HFF-Myc (cell line): ENCODE measurements at regions not wholly inside any gene's neighbourhood (a gene's known extent, or its start where the extent isn't known, plus 50 kb on each side); places are given as distances from the start of the nearest gene placed in this dataset.
"Not testable (repeated sequence)": the region's sequence is repeated elsewhere in the genome, so short reads cannot be mapped to it uniquely, and the experiment has no call there.

ENCODE experiments used
- DNase-seq: peaks from one replicate; pipeline ENCODE4 v3.0.0-alpha.2; 2011; ENCODE audit warnings: low read depth; ENCODE audit errors: extremely low read depth
- H3K4me3 ChIP-seq: replicated peaks from 2 replicates; pipeline ENCODE4 v1.5.1; 2011; ENCODE audit warnings: low read depth, mild to moderate bottlenecking, control low read depth, low read length
- CTCF ChIP-seq: IDR thresholded peaks from 2 replicates; pipeline ENCODE4 v1.5.1; 2012; ENCODE audit warnings: mild to moderate bottlenecking, low read depth, low read length, control low read depth; ENCODE audit errors: missing control alignments

- no peak overlapping the region for H3K4me3 ChIP-seq
- DNase-seq, result no peak
- no peak for TF ChIP-seq CTCF
Observed at GRCh38 chr6:11423667-11424066, 113.9 kb upstream of the TMEM170B start.

DNA sequence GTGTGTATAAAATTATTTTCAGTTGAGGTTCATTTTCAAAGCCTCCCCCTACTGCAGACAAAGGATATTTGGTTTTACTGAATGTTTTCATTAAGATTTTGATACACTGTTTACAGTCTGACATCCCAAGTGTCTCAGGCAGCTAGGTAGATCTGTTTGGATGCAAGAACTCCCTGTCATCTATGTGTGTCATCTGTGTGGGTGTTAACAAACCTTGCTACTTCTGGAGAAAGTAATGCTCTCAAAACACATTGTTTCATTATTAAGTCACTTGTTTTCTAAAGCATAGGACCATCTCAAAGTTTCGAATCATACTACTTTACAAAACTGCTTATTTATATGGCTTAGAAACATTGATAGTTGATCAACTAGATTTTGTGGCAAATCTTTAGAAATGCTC, 114.5 kb upstream of the TMEM170B start:
- no peak for DNase-seq
- no peak overlapping the region for H3K4me3 ChIP-seq
- no peak for TF ChIP-seq CTCF

DNA sequence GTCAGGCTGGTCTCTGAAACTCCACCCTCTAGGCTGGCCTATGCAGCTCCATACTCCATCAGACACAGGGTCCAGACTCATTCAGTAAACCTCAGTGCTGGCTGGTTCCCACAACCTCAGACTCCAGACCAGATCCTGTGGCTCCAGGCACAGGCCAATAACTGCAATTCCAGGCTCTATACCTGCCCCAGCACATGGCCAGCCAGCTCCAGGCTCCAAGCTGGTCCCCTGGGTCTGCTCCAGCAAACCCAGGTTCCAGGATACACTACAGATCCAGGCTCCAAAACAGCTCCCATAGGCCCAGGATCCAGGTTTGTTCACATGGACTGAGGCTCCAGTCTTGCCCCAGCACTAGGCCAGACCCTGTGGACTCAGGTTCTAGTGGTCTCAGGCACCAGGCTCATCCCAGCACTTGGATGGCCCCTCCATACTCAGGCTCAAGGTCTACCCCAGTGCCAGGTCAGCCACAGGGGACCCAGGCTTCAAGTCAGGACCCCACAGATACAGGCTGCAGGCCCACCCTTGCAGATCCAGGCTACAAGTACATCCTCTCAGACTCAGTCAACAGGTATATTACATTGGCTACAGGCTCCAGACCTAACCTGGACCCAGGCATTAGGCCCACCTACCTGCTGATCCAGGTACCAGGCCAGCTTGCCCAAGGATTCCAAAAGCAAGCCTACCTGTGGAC, 117.6 kb upstream of the TMEM170B start:
- H3K4me3 ChIP-seq, result no peak overlapping the region
- DNase-seq, result no peak
- TF ChIP-seq CTCF, result no peak

DNA sequence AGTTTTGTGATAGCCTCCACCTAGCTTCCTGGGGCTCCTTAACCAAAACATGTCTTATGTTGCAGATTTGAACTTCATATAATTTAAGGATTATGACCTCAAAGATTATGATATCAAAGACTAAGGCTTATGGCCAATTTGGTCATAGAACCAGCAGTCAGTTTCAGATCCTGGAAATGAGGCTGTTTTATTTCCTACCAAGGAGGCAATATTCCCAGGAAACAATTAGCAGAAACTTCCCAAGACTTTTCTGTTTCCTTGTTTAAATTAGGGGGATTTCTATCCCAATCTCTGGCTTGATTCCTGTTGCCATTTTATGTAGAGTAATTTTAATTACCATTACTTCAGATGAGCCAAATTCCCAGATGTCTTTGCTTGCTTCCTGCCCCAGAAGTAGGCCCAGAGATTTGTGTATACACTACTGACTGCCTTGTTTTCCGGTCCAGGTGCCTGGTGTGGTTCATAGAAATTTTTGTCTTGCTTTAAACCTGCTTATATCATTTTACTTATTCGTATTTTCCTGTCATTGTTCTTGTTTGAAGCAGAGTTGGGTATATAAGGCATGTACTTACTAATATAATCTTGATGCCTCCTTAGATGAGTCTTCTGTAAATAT, 119.2 kb upstream of the TMEM170B start:
- DNase-seq, result no peak
- no peak for TF ChIP-seq CTCF
- H3K4me3 ChIP-seq, result no peak overlapping the region

- H3K4me3 ChIP-seq, result no peak overlapping the region
- no peak for TF ChIP-seq CTCF
- no peak for DNase-seq
Observed at GRCh38 chr6:11416936-11417576, 120.5 kb upstream of the TMEM170B start.

GRCh38 chr6:11416099-11416935, 121.2 kb upstream of the TMEM170B start:
- not testable (repeated sequence) for DNase-seq, H3K4me3 ChIP-seq

- DNase-seq, result no peak
- no peak for TF ChIP-seq CTCF
- no peak overlapping the region for H3K4me3 ChIP-seq
Observed at GRCh38 chr6:11415557-11415956, 122.0 kb upstream of the TMEM170B start.
